HepG2 (cell line): ENCODE measurements at regions not wholly inside any gene's neighbourhood (a gene's known extent, or its start where the extent isn't known, plus 50 kb on each side); places are given as distances from the start of the nearest gene placed in this dataset.

Experiments used
- ATAC-seq: fragments of 200-7000 bp; cut with Tn5 transposase; 3 replicates; pipeline ENCODE4 v1.9.1; 2020; ENCODE audit warnings: mild to moderate bottlenecking, moderate library complexity
- BruUV-seq: library from RNA; stranded (reverse); fragments of 400-500 nt; replicated peaks from 2 replicates; lab custom pipeline; 2021; lab: Mats Ljungman, UMichigan
- CTCF ChIA-PET: fragments of 300-600 bp; formaldehyde crosslinking; extraction: SDS; loops from one replicate; lab custom pipeline; 2021; ENCODE audit warnings: low total read pairs, inconsistent platforms, low intra/inter-chr PET ratio; lab: Yijun Ruan, JAX
- POLR2A ChIA-PET: fragments of 350-600 bp; sonication (Branson Sonifier 250); formaldehyde crosslinking; loops from one replicate; lab custom pipeline; 2020; ENCODE audit warnings: antibody characterized with exemption, inconsistent platforms; lab: Yijun Ruan, JAX
- DNase-seq: peaks from one replicate; pipeline ENCODE4 v3.0.0-alpha.2; 2015; ENCODE audit warnings: low spot score
- FAIRE-seq: peaks from 3 replicates; lab custom pipeline; 2011; peaks lifted over from hg19 to GRCh38; lab: Jason Lieb, UNC
- H2AFZ ChIP-seq: one replicate; pipeline ENCODE4 v1.6.1; 2011; ENCODE audit warnings: low read length, inconsistent platforms
- H3K27ac ChIP-seq: fragments of 300-600 bp; 3 replicates; pipeline ENCODE4 v1.8.0; 2011; ENCODE audit warnings: mixed run types, mild to moderate bottlenecking, mixed read lengths, low read length, inconsistent platforms; ENCODE audit not compliant: insufficient read depth; ENCODE audit errors: extremely low read length
- H3K27me3 ChIP-seq, 2 experiments: fragments of 200-600 bp in 1 of 2; 2 replicates in 1 of 2; 3 replicates in 1 of 2; pipeline versions ENCODE4 v1.6.0 to v1.8.0; 2011; ENCODE audit warnings: low read length in 2 of 2, mild to moderate bottlenecking in 2 of 2, moderate library complexity in 2 of 2, inconsistent platforms in 1 of 2; ENCODE audit not compliant: insufficient read depth in 2 of 2, control insufficient read depth in 1 of 2
- H3K36me3 ChIP-seq, 2 experiments: fragments of 200-600 bp in 1 of 2; replicated peaks in 1 of 2; 2 replicates in 1 of 2; 3 replicates in 1 of 2; pipeline versions ENCODE4 v1.5.1 to v1.8.0; 2011; ENCODE audit warnings: low read length in 2 of 2, inconsistent platforms in 1 of 2; ENCODE audit not compliant: insufficient read depth in 2 of 2, control insufficient read depth in 1 of 2
- H3K4me1 ChIP-seq: 2 replicates; pipeline ENCODE4 v1.5.1; 2012; ENCODE audit warnings: low read length, inconsistent platforms; ENCODE audit not compliant: insufficient read depth
- H3K4me2 ChIP-seq: 2 replicates; pipeline ENCODE4 v1.6.0; 2011; ENCODE audit warnings: low read depth, low read length, inconsistent platforms
- H3K4me3 ChIP-seq, 3 experiments: fragments of 200-600 bp in 1 of 3; sonication (generic), shearing (Covaris generic) in 1 of 3; replicated peaks in 1 of 3; 2 replicates each; pipeline ENCODE4 v1.5.1; 2011 to 2016; ENCODE audit warnings: low read length in 3 of 3, inconsistent platforms in 2 of 3, low read depth in 2 of 3, mild to moderate bottlenecking in 2 of 3, control low read depth in 1 of 3, mixed read lengths in 1 of 3; ENCODE audit not compliant: insufficient read depth in 1 of 3
- H3K79me2 ChIP-seq: one replicate; pipeline ENCODE4 v1.6.1; 2011; ENCODE audit warnings: low read length, inconsistent platforms; ENCODE audit not compliant: insufficient read depth
- H3K9ac ChIP-seq: 2 replicates; pipeline ENCODE4 v1.6.0; 2011; ENCODE audit warnings: mild to moderate bottlenecking, low read depth, low read length, inconsistent platforms; ENCODE audit not compliant: insufficient read depth
- H3K9me3 ChIP-seq: 2 replicates; pipeline ENCODE4 v1.5.1; 2012; ENCODE audit warnings: mild to moderate bottlenecking, low read length
- H4K20me1 ChIP-seq: 2 replicates; pipeline ENCODE4 v1.6.0; 2011; ENCODE audit warnings: inconsistent platforms, mild to moderate bottlenecking, low read length, moderate library complexity; ENCODE audit not compliant: insufficient read depth
- ATF7 ChIP-seq, 2 experiments: fragments of 450-650 bp in 1 of 2; sonication (generic) in 1 of 2; formaldehyde crosslinking in 1 of 2; IDR thresholded peaks; 2 replicates each; pipeline versions ENCODE4 v1.4.0 to v1.6.1; 2016 to 2020; ENCODE audit warnings: antibody characterized with exemption in 1 of 2, mild to moderate bottlenecking in 1 of 2, missing genetic modification reagents in 1 of 2
- IRF2 ChIP-seq: IDR thresholded peaks from 2 replicates; pipeline ENCODE4 v1.6.1; 2018; ENCODE audit warnings: missing genetic modification reagents, missing compliant biosample characterization
- KLF15 ChIP-seq: sonication (generic); formaldehyde crosslinking; IDR thresholded peaks from 2 replicates; pipeline ENCODE4 v1.8.1; 2023; ENCODE audit warnings: borderline replicate concordance, mild to moderate bottlenecking, inconsistent platforms, missing genetic modification reagents, mixed read lengths
- PHF21A ChIP-seq: sonication (generic); formaldehyde crosslinking; IDR thresholded peaks from 2 replicates; pipeline ENCODE4 v1.5.0; 2020; ENCODE audit warnings: mild to moderate bottlenecking, missing genetic modification reagents
- SIX1 ChIP-seq: sonication (generic); formaldehyde crosslinking; IDR thresholded peaks from 2 replicates; pipeline ENCODE4 v1.4.0; 2020; ENCODE audit warnings: missing genetic modification reagents, borderline replicate concordance
- SP1 ChIP-seq, 2 experiments: fragments of 450-650 bp in 1 of 2; sonication (generic) in 1 of 2; formaldehyde crosslinking in 1 of 2; IDR thresholded peaks; 2 replicates each; pipeline versions ENCODE4 v1.4.0 to v1.6.1; 2016 to 2020; ENCODE audit warnings: missing genetic modification reagents in 1 of 2
- SP4 ChIP-seq: sonication (generic); formaldehyde crosslinking; IDR thresholded peaks from 2 replicates; pipeline ENCODE4 v1.8.1; 2023; ENCODE audit warnings: mild to moderate bottlenecking, missing genetic modification reagents
- ZMYM3 ChIP-seq: sonication (generic); formaldehyde crosslinking; IDR thresholded peaks from 2 replicates; pipeline ENCODE4 v1.5.1; 2020; ENCODE audit warnings: mild to moderate bottlenecking, missing genetic modification reagents
- ZNF33B ChIP-seq: sonication (generic); formaldehyde crosslinking; IDR thresholded peaks from 2 replicates; pipeline ENCODE4 v1.5.1; 2020; ENCODE audit warnings: mild to moderate bottlenecking, missing genetic modification reagents
- ZNF34 ChIP-seq: sonication (generic); formaldehyde crosslinking; IDR thresholded peaks from 2 replicates; pipeline ENCODE4 v1.4.0; 2020; ENCODE audit warnings: mild to moderate bottlenecking, missing genetic modification reagents, borderline replicate concordance
- ZNF556 ChIP-seq: sonication (generic); formaldehyde crosslinking; IDR thresholded peaks from 2 replicates; pipeline ENCODE4 v1.4.0; 2020; ENCODE audit warnings: mild to moderate bottlenecking, missing genetic modification reagents, borderline replicate concordance
- ZNF724P ChIP-seq: sonication (generic); formaldehyde crosslinking; IDR thresholded peaks from 2 replicates; pipeline ENCODE4 v1.8.0; 2022; ENCODE audit warnings: missing genetic modification reagents, borderline replicate concordance
- ZNF781 ChIP-seq: sonication (generic); formaldehyde crosslinking; IDR thresholded peaks from 2 replicates; pipeline ENCODE4 v1.5.1; 2020; ENCODE audit warnings: borderline replicate concordance, mild to moderate bottlenecking, missing genetic modification reagents; ENCODE audit errors: not compliant biosample characterization
- ZNF850 ChIP-seq: sonication (generic); formaldehyde crosslinking; conservative IDR thresholded peaks from 2 replicates; pipeline ENCODE4 v1.9.0; 2021; ENCODE audit warnings: mild to moderate bottlenecking, missing genetic modification reagents
- WGBS: methylation state at CpG from one replicate; pipeline ENCODE4 v1.1.6; 2017; ENCODE audit warnings: low lambda C conversion rate; 5-methylcytosine and 5-hydroxymethylcytosine counted together
- in situ Hi-C: cut with HindIII; loops from 2 replicates; pipeline ENCODE4 v1.10.0; 2017; ENCODE audit warnings: low pct_unique_long_range_greater_than_20kb; ENCODE audit not compliant: extremely low pct_ligation_motif_present
- intact Hi-C: fragments of 100-400 bp; cut with micrococcal nuclease; formaldehyde crosslinking; loops from one replicate; pipeline ENCODE4 v1.10.0; 2022; ENCODE audit not compliant: unreplicated experiment

DNA sequence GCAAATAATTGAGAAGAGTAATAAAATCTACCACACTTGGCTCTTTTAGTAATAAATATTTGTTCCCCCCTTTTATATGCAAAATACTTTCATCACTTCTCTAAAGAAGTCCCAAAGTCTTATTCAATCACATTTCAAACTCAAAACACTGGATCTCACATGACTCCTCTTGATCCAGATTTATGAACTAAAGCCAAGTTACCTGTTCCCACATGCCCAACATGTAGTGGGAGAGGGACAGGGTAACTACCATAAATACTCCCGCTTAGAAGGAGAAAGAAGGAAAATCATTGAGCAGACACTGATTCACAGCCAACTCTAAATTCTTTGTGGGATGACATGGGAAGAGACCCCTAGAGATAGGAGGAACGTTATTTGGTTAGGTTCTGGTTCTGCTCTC is 64.9 kb upstream of the PMFBP1 start:
- ATAC-seq (no peak), FAIRE-seq (no peak), DNase-seq (no peak)
- ChIA-PET CTCF (no interaction called here), POLR2A (no interaction called here)
- no peak overlapping the region for H2AFZ ChIP-seq
- H3K79me2 ChIP-seq, result no peaks in the 10 kb centered on the region
- WGBS, result 54% methylated on average over 2 of the region's 2 CpGs
- TF ChIP-seq SIX1 (CRISPR knock-in tag) (no peak), SP4 (CRISPR knock-in tag) (no peak), ATF7 (IDR thresholded peaks at IDR 0.05) (no peak), ATF7 (CRISPR knock-in tag; IDR thresholded peaks at IDR 0.05) (no peak), ZNF556 (CRISPR knock-in tag) (no peak), ZNF33B (CRISPR knock-in tag) (no peak), ZNF850 (CRISPR knock-in tag) (no peak), KLF15 (CRISPR knock-in tag) (no peak), SP1 (IDR thresholded peaks at IDR 0.05) (no peak), SP1 (CRISPR knock-in tag; IDR thresholded peaks at IDR 0.05) (no peak), IRF2 (no peak), ZNF781 (CRISPR knock-in tag) (no peak), ZNF724P (CRISPR knock-in tag) (no peak), PHF21A (CRISPR knock-in tag) (no peak), ZMYM3 (CRISPR knock-in tag) (no peak), ZNF34 (CRISPR knock-in tag) (no peak)
- H3K27ac ChIP-seq, result no peak overlapping the region
- no peak overlapping the region for H3K9ac ChIP-seq
- intact Hi-C loops (no loop called here), in situ Hi-C loops (no loop called here)
- BruUV-seq, result no TSS peak
- H3K36me3 ChIP-seq, result no peaks in the 10 kb centered on the region
- H4K20me1 ChIP-seq, result no peaks in the 10 kb centered on the region
- no peak overlapping the region for H3K4me2 ChIP-seq
- H3K4me3 ChIP-seq, result no peak overlapping the region
- H3K9me3 ChIP-seq, result no peaks in the 10 kb centered on the region
- no peaks in the 10 kb centered on the region for H3K4me1 ChIP-seq
- H3K27me3 ChIP-seq, result no peaks in the 10 kb centered on the region
